ENCODE measurements at regions not wholly inside any gene's neighbourhood (a gene's known extent, or its start where the extent isn't known, plus 50 kb on each side); places are given as distances from the start of the nearest gene placed in this dataset.

- Histone ChIP-seq H3K79me2 (ENCODE audit: low read depth) (no peaks in the 10 kb centered on the region), H3K4me2 (no peak overlapping the region), H3K4me3 (no peak overlapping the region), H3K27me3 (ENCODE audit: insufficient read depth, low read depth) (no peaks in the 10 kb centered on the region), H4K20me1 (ENCODE audit: insufficient read depth) (no peaks in the 10 kb centered on the region), H3F3A (ENCODE audit: insufficient read depth, low read depth) (no peaks in the 10 kb centered on the region), H3K9me3 (ENCODE audit: insufficient read depth, low read depth) (no peaks in the 10 kb centered on the region), H3K27ac (no peak overlapping the region), H3K9me2 (ENCODE audit: insufficient read depth) (0 out of 2 replicates have a peak, but pooled peaks cover 3% of the 10 kb centered on the region), H3K4me1 (replicated peaks; ENCODE audit: insufficient read depth) (no peaks in the 10 kb centered on the region), H2AFZ (no peak overlapping the region), H3K36me3 (ENCODE audit: low read depth) (no peaks in the 10 kb centered on the region)
- no peak for TF ChIP-seq EZH2 (IDR thresholded peaks at IDR 0.05; ENCODE audit: low read depth)
- no peak for TF ChIP-seq CTCF (conservative IDR thresholded peaks at IDR 0.05)
- intact Hi-C loops (cut with micrococcal nuclease; ENCODE audit: unreplicated experiment) = loop anchor here (10.0 kb wide), 1 partner anchor 60 kb away; no protein-coding TSS in a partner anchor
- CTCF ChIA-PET = no interaction called here
- POLR2A ChIA-PET (ENCODE audit: unreplicated experiment) = no interaction called here
- no peak for DNase-seq
- BruUV-seq (replicated peaks) = no TSS peak
Measured at GRCh38 chr3:154794814-154795445, 285.2 kb upstream of the MME start.

GRCh38 chr3:154794391-154794790 lies 285.7 kb upstream of the MME start:
- Histone ChIP-seq H3K36me3 (ENCODE audit: low read depth) (no peaks in the 10 kb centered on the region), H2AFZ (no peak overlapping the region), H3K4me3 (no peak overlapping the region), H3K4me1 (replicated peaks; ENCODE audit: insufficient read depth) (no peaks in the 10 kb centered on the region), H3K79me2 (ENCODE audit: low read depth) (no peaks in the 10 kb centered on the region), H3F3A (ENCODE audit: insufficient read depth, low read depth) (no peaks in the 10 kb centered on the region), H3K4me2 (no peak overlapping the region), H3K27ac (no peak overlapping the region), H3K27me3 (ENCODE audit: insufficient read depth, low read depth) (no peaks in the 10 kb centered on the region), H3K9me2 (ENCODE audit: insufficient read depth) (0 out of 2 replicates have a peak, but pooled peaks cover 3% of the 10 kb centered on the region), H3K9me3 (ENCODE audit: insufficient read depth, low read depth) (no peaks in the 10 kb centered on the region), H4K20me1 (ENCODE audit: insufficient read depth) (no peaks in the 10 kb centered on the region)
- TF ChIP-seq EZH2 (IDR thresholded peaks at IDR 0.05; ENCODE audit: low read depth) = no peak
- no peak for TF ChIP-seq CTCF (conservative IDR thresholded peaks at IDR 0.05)
- ChIA-PET CTCF (no interaction called here), POLR2A (ENCODE audit: unreplicated experiment) (no interaction called here)
- no peak for DNase-seq
- BruUV-seq (replicated peaks) = no TSS peak
- intact Hi-C loops (cut with micrococcal nuclease; ENCODE audit: unreplicated experiment) = loop anchor here (10.0 kb wide), 1 partner anchor 60 kb away; no protein-coding TSS in a partner anchor

DNA sequence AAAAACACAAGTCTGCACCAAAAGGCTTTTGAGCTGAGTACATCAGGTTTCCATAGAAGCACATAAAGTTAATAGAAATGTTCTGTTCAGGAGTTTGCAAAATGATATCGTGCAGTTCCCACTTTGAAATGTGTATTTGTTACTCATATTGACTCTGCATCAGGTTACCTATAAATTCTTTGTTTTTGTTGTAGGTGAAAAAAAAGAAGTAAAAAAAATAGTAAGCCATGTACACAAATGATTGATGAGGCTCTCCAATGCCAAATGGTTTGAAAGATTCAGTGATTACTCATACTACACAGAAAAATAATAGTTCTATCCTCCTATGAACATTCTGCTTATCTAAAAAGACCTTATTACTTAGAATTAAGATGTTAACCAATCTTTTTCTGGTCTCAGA lies 287.3 kb upstream of the MME start:
- no TSS peak for BruUV-seq (replicated peaks)
- CTCF ChIA-PET = no interaction called here
- TF ChIP-seq CTCF (conservative IDR thresholded peaks at IDR 0.05) (no peak), EZH2 (IDR thresholded peaks at IDR 0.05; ENCODE audit: low read depth) (no peak)

More for the DNA sequence above, 287.3 kb upstream of the MME start:
- H3K4me3 ChIP-seq = no peak overlapping the region
- DNase-seq = no peak
- H3K27ac ChIP-seq = no peak overlapping the region
- no peaks in the 10 kb centered on the region for H3K79me2 ChIP-seq (ENCODE audit: low read depth)
- intact Hi-C loops (cut with micrococcal nuclease; ENCODE audit: unreplicated experiment) = loop anchor here (10.0 kb wide), 1 partner anchor 58 kb away; no protein-coding TSS in a partner anchor
- no peak overlapping the region for H2AFZ ChIP-seq
- H3K27me3 ChIP-seq (ENCODE audit: insufficient read depth, low read depth) = no peaks in the 10 kb centered on the region
- no peaks in the 10 kb centered on the region for H3K4me1 ChIP-seq (replicated peaks; ENCODE audit: insufficient read depth)
- H3F3A ChIP-seq (ENCODE audit: insufficient read depth, low read depth) = no peaks in the 10 kb centered on the region
- no peak overlapping the region for H3K4me2 ChIP-seq
- no peaks in the 10 kb centered on the region for H3K9me3 ChIP-seq (ENCODE audit: insufficient read depth, low read depth)
- POLR2A ChIA-PET (ENCODE audit: unreplicated experiment) = no interaction called here
- H3K36me3 ChIP-seq (ENCODE audit: low read depth) = no peaks in the 10 kb centered on the region
- H4K20me1 ChIP-seq (ENCODE audit: insufficient read depth) = no peaks in the 10 kb centered on the region
- H3K9me2 ChIP-seq (ENCODE audit: insufficient read depth) = peaks cover 3% of the 10 kb centered on the region; the same call in 1 of the 2 replicates

All from PC-9 (cell line).